CD14-positive monocyte (primary cell): ENCODE measurements at regions not wholly inside any gene's neighbourhood (a gene's known extent, or its start where the extent isn't known, plus 50 kb on each side); places are given as distances from the start of the nearest gene placed in this dataset. TPM values are rescaled to one million over a fixed set of nuclear protein-coding genes. Genes with fewer than 3 reads are reported as not detected.
"Not testable (repeated sequence)": the region's sequence is repeated elsewhere in the genome, so short reads cannot be mapped to it uniquely, and the experiment has no call there.

Experiments used
- DNase-seq, 3 donors: peaks; one replicate each; pipeline ENCODE4 v3.0.0-alpha.2; 2011 to 2022
- H2AFZ ChIP-seq: 2 replicates; pipeline ENCODE4 v1.6.0; 2012; ENCODE audit warnings: mild to moderate bottlenecking, low read depth, low read length, inconsistent platforms; ENCODE audit not compliant: insufficient read depth, poor library complexity, severe bottlenecking
- H3K27ac ChIP-seq, 2 donors: 1 replicate in 1 of 2; 2 replicates in 1 of 2; pipeline ENCODE4 v1.5.1; 2012 to 2013; ENCODE audit warnings: low read length in 2 of 2, control low read depth in 1 of 2, inconsistent platforms in 1 of 2, low read depth in 1 of 2, mild to moderate bottlenecking in 1 of 2
- H3K27me3 ChIP-seq, 2 donors: one replicate each; pipeline versions ENCODE4 v1.6.0 to v1.6.1; 2011 to 2013; ENCODE audit warnings: low read length in 2 of 2; ENCODE audit not compliant: control insufficient read depth in 2 of 2, insufficient read depth in 2 of 2
- H3K36me3 ChIP-seq, 2 donors: replicated peaks in 1 of 2; 1 replicate in 1 of 2; 2 replicates in 1 of 2; pipeline versions ENCODE4 v1.5.1 to v1.6.1; 2012 to 2013; ENCODE audit warnings: low read length in 2 of 2, control low read depth in 1 of 2, inconsistent platforms in 1 of 2, mild to moderate bottlenecking in 1 of 2; ENCODE audit not compliant: insufficient read depth in 2 of 2, control insufficient read depth in 1 of 2
- H3K4me1 ChIP-seq, 2 donors: 1 replicate in 1 of 2; 2 replicates in 1 of 2; pipeline versions ENCODE4 v1.5.1 to v1.6.1; 2012 to 2013; ENCODE audit warnings: low read length in 2 of 2, control low read depth in 1 of 2, inconsistent platforms in 1 of 2, mild to moderate bottlenecking in 1 of 2, moderate library complexity in 1 of 2; ENCODE audit not compliant: insufficient read depth in 2 of 2, control insufficient read depth in 1 of 2
- H3K4me2 ChIP-seq: replicated peaks from 2 replicates; pipeline ENCODE3; 2012; ENCODE audit warnings: low read length, moderate library complexity, mild to moderate bottlenecking; ENCODE audit not compliant: poor library complexity, severe bottlenecking; ENCODE audit errors: extremely low read depth
- H3K4me3 ChIP-seq, 3 experiments: fragments of 200-600 bp in 1 of 3; sonication (generic) in 1 of 3; replicated peaks in 1 of 3; 1 replicate in 2 of 3; 2 replicates in 1 of 3; pipeline ENCODE4 v1.5.1; 2011 to 2013; ENCODE audit warnings: low read length in 3 of 3, mild to moderate bottlenecking in 3 of 3, control low read depth in 2 of 3, low read depth in 2 of 3, inconsistent platforms in 1 of 3, moderate library complexity in 1 of 3
- H3K79me2 ChIP-seq: 2 replicates; pipeline ENCODE4 v1.6.0; 2012; ENCODE audit warnings: mild to moderate bottlenecking, control low read depth, inconsistent platforms, low read length, moderate library complexity; ENCODE audit not compliant: insufficient read depth
- H3K9ac ChIP-seq: 2 replicates; pipeline ENCODE4 v1.6.0; 2017; ENCODE audit warnings: low read length, mild to moderate bottlenecking; ENCODE audit not compliant: insufficient read depth, poor library complexity, severe bottlenecking
- H3K9me3 ChIP-seq, 2 donors: replicated peaks in 1 of 2; 1 replicate in 1 of 2; 2 replicates in 1 of 2; pipeline versions ENCODE4 v1.5.1 to v1.6.1; 2012 to 2013; ENCODE audit warnings: low read length in 2 of 2, control low read depth in 1 of 2; ENCODE audit not compliant: control insufficient read depth in 1 of 2, insufficient read depth in 1 of 2
- H4K20me1 ChIP-seq: 2 replicates; pipeline ENCODE4 v1.6.0; 2012; ENCODE audit warnings: mild to moderate bottlenecking, low read length, control low read depth, moderate library complexity; ENCODE audit not compliant: insufficient read depth
- H3K27ac Mint-ChIP-seq, 7 donors: one replicate each; pipeline ENCODE4 v1.8.0; 2020; ENCODE audit warnings: mild to moderate bottlenecking in 7 of 7, mixed read lengths in 7 of 7, moderate library complexity in 6 of 7, inconsistent platforms in 2 of 7
- H3K27me3 Mint-ChIP-seq, 3 donors: one replicate each; pipeline ENCODE4 v1.8.0; 2021 to 2022; ENCODE audit warnings: low read depth in 3 of 3, mild to moderate bottlenecking in 3 of 3, mixed read lengths in 3 of 3, moderate library complexity in 3 of 3, inconsistent platforms in 1 of 3
- H3K36me3 Mint-ChIP-seq, 2 donors: one replicate each; pipeline ENCODE4 v1.8.0; 2020; ENCODE audit warnings: mixed read lengths in 2 of 2, inconsistent platforms in 1 of 2, mild to moderate bottlenecking in 1 of 2
- H3K4me1 Mint-ChIP-seq: one replicate; pipeline ENCODE4 v1.8.0; 2020; ENCODE audit warnings: mild to moderate bottlenecking, mixed read lengths
- H3K4me3 Mint-ChIP-seq, 2 donors: one replicate each; pipeline ENCODE4 v1.8.0; 2020; ENCODE audit warnings: mild to moderate bottlenecking in 2 of 2, mixed read lengths in 2 of 2, moderate library complexity in 1 of 2
- H3K9me3 Mint-ChIP-seq, 7 donors: one replicate each; pipeline ENCODE4 v1.8.0; 2020 to 2022; ENCODE audit warnings: mixed read lengths in 7 of 7, mild to moderate bottlenecking in 6 of 7, moderate library complexity in 6 of 7, inconsistent platforms in 2 of 7
- WGBS: methylation state at CpG from one replicate; pipeline ENCODE4 v1.1.5; 2013; ENCODE audit warnings: missing lambda C conversion rate; ENCODE audit not compliant: insufficient coverage; 5-methylcytosine and 5-hydroxymethylcytosine counted together
- intact Hi-C, 2 donors: fragments of 100-400 bp; cut with micrococcal nuclease; formaldehyde crosslinking; loops; one replicate each; pipeline versions ENCODE4 v1.15.0 to v1.15.1; 2023
- small RNA-seq: library from RNA; depleted of rRNA; stranded (forward); fragments of <200 nt; gene quantifications from one replicate; pipeline ENCODE3, GENCODE V24; 2012; ENCODE audit warnings: low read depth; ENCODE audit not compliant: insufficient read length
- TF ChIP-seq, protein P1 (sequence below): fragments of 200-600 bp; IDR thresholded peaks from one replicate; pipeline ENCODE4 v1.8.0; 2022; ENCODE audit warnings: antibody characterized with exemption, mild to moderate bottlenecking

DNA sequence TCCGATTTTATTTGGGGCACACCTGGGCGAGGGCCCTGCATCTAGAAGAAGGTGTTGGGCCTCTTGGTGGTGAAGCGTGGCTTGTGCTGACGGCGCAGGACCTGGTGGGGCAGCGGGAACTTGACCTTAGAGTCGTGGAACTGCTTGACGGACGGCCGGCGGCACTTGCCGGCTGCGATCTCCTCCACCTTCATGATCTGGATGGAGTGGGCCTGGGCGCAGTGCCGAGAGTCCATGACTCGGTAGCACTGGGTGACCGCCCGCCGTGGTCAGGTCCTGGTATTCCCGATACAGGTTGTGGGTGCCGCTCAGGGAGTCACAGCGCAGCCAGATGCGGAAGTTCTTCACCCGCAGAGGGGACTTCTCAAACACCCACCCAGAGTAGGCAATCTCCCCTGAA is 56.8 kb upstream of the ALG13 start:
- Histone ChIP-seq H3K4me2 (no peak overlapping the region), H4K20me1 (no peaks in the 10 kb centered on the region), H3K36me3 (no peaks in the 10 kb centered on the region), H3K9ac (no peak overlapping the region), H3K4me1 (peaks cover 0 to 8% of the 10 kb centered on the region in 2 donors), H2AFZ (no peak overlapping the region), H3K27ac (no peak overlapping the region), H3K9me3 (no peaks in the 10 kb centered on the region), H3K27me3 (no peaks in the 10 kb centered on the region), H3K79me2 (no peaks in the 10 kb centered on the region), H3K4me3 (no peak overlapping the region)
- DNase-seq: no peak
- WGBS: 100% methylated on average over 2 of the region's 24 CpGs
- TF ChIP-seq, protein P1, sequence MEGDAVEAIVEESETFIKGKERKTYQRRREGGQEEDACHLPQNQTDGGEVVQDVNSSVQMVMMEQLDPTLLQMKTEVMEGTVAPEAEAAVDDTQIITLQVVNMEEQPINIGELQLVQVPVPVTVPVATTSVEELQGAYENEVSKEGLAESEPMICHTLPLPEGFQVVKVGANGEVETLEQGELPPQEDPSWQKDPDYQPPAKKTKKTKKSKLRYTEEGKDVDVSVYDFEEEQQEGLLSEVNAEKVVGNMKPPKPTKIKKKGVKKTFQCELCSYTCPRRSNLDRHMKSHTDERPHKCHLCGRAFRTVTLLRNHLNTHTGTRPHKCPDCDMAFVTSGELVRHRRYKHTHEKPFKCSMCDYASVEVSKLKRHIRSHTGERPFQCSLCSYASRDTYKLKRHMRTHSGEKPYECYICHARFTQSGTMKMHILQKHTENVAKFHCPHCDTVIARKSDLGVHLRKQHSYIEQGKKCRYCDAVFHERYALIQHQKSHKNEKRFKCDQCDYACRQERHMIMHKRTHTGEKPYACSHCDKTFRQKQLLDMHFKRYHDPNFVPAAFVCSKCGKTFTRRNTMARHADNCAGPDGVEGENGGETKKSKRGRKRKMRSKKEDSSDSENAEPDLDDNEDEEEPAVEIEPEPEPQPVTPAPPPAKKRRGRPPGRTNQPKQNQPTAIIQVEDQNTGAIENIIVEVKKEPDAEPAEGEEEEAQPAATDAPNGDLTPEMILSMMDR: no peak
- H3K9me3 Mint-ChIP-seq: peaks cover 0 to 20% (median 3%) of the 10 kb centered on the region in 7 donors
- peaks cover 15% of the 10 kb centered on the region for H3K4me1 Mint-ChIP-seq
- intact Hi-C loops: no loop called here
- no peaks in the 10 kb centered on the region for H3K36me3 Mint-ChIP-seq
- H3K27ac Mint-ChIP-seq: no peak overlapping the region
- H3K4me3 Mint-ChIP-seq: no peak overlapping the region
- peaks cover 0 to 7% (median 0%) of the 10 kb centered on the region in 3 donors for H3K27me3 Mint-ChIP-seq

DNA sequence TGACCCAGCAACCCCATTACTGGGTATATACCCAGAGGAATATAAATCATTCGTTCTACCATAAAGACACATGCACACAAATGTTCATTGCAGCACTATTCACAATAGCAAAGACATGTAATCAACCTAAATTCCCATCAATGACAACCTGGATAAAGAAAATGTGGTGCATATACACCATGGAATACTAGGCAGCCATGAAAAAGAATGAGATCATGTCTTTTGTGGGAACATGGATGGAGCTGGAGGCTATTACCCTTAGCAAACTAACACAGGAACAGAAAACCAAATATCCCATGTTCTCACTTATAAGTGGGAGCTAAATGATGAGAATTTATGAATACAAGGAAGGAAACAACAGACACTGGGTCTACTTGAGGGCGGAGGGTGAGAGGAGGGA is 53.7 kb upstream of the ALG13 start:
- WGBS: no CpG with 5 or more reads among the region's 2 CpGs
- H2AFZ ChIP-seq, H3K79me2 ChIP-seq, H3K4me3 Mint-ChIP-seq, H3K27ac Mint-ChIP-seq, H3K9ac ChIP-seq, H3K9me3 Mint-ChIP-seq, H4K20me1 ChIP-seq, H3K4me1 ChIP-seq, H3K4me2 ChIP-seq, H3K27ac ChIP-seq, H3K36me3 Mint-ChIP-seq, H3K4me1 Mint-ChIP-seq, intact Hi-C loops, DNase-seq, H3K27me3 ChIP-seq, H3K4me3 ChIP-seq, H3K9me3 ChIP-seq, H3K36me3 ChIP-seq: not testable (repeated sequence)
- H3K27me3 Mint-ChIP-seq: peaks cover 0 to 10% (median 0%) of the 10 kb centered on the region in 3 donors

Small RNA genes lying in the stretch of these regions (small RNA-seq; reads per million reads assigned to genes)
- gene AL589880.1: not detected
